ENCODE measurements at regions not wholly inside any gene's neighbourhood (a gene's known extent, or its start where the extent isn't known, plus 50 kb on each side); places are given as distances from the start of the nearest gene placed in this dataset.
A peak's percentile ranks its signal among the peaks of the same experiment; 100 is the strongest.

- no peak for DNase-seq
- Histone ChIP-seq H3K9me3 (no peaks in the 10 kb centered on the region), H3K4me1 (peaks cover 9% of the 10 kb centered on the region), H3K4me3 (ENCODE audit: low read depth, low read length) (no peak overlapping the region), H3K36me3 (no peaks in the 10 kb centered on the region), H3K27me3 (no peaks in the 10 kb centered on the region)
- TF ChIP-seq CTCF (IDR thresholded peaks at IDR 0.05; ENCODE audit: low read depth, low read length) = no peak
Measured at GRCh38 chr1:238648296-238648695, 738.1 kb upstream of the CHRM3 start.

- DNase-seq = no peak
- no peaks in the 10 kb centered on the region for H3K27me3 ChIP-seq
Measured at GRCh38 chr1:238647877-238648276, 738.5 kb upstream of the CHRM3 start.

GRCh38 chr1:238642231-238642630 is 744.1 kb upstream of the CHRM3 start:
- Histone ChIP-seq H3K36me3 (no peaks in the 10 kb centered on the region), H3K27me3 (no peaks in the 10 kb centered on the region), H3K4me3 (ENCODE audit: low read depth, low read length) (no peak overlapping the region), H3K9me3 (no peaks in the 10 kb centered on the region), H3K4me1 (peaks cover 6% of the 10 kb centered on the region)
- no peak for TF ChIP-seq CTCF (IDR thresholded peaks at IDR 0.05; ENCODE audit: low read depth, low read length)
- DNase-seq = no peak

More at GRCh38 chr1:238647877-238648276, 738.5 kb upstream of the CHRM3 start:
- TF ChIP-seq CTCF (IDR thresholded peaks at IDR 0.05; ENCODE audit: low read depth, low read length) = no peak
- H3K9me3 ChIP-seq = no peaks in the 10 kb centered on the region
- H3K4me3 ChIP-seq (ENCODE audit: low read depth, low read length) = no peak overlapping the region
- no peaks in the 10 kb centered on the region for H3K36me3 ChIP-seq
- peaks cover 9% of the 10 kb centered on the region for H3K4me1 ChIP-seq

- Histone ChIP-seq H3K27me3 (no peaks in the 10 kb centered on the region), H3K36me3 (no peaks in the 10 kb centered on the region), H3K9me3 (no peaks in the 10 kb centered on the region), H3K4me3 (ENCODE audit: low read depth, low read length) (no peak overlapping the region), H3K4me1 (no peaks in the 10 kb centered on the region)
- TF ChIP-seq CTCF (IDR thresholded peaks at IDR 0.05; ENCODE audit: low read depth, low read length) = no peak
- no peak for DNase-seq
Measured at GRCh38 chr1:238639861-238640260, 746.5 kb upstream of the CHRM3 start.

DNA sequence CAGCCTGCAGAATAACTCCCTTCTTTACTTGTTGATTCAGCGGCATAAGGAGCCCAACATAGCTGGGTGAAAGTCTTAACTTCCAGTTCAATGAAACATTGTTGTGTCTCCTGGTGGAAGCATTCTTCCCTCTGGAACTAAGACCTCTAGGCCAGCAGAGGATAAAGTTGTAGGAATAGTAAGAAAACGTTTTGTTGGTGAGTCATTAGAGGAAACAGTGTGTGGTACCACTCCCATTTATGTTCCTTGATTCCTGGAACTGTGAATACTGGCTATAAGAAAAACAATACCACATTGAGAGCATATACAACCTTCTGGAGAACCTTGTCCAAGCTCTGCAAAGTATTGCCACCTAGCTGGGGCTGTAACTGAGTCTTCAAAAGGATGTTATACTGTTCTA is 737.4 kb upstream of the ZP4 start:
- Histone ChIP-seq H3K27me3 (no peaks in the 10 kb centered on the region), H3K4me1 (no peaks in the 10 kb centered on the region; the same call in 1 of the 2 replicates), H3K4me3 (ENCODE audit: low read depth, low read length) (no peak overlapping the region), H3K36me3 (no peaks in the 10 kb centered on the region), H3K9me3 (no peaks in the 10 kb centered on the region)
- no peak for TF ChIP-seq CTCF (IDR thresholded peaks at IDR 0.05; ENCODE audit: low read depth, low read length)
- DNase-seq = no peak

- no peak for TF ChIP-seq CTCF (IDR thresholded peaks at IDR 0.05; ENCODE audit: low read depth, low read length)
- DNase-seq = peak; percentile 12
- no peaks in the 10 kb centered on the region for H3K9me3 ChIP-seq
- no peaks in the 10 kb centered on the region for H3K27me3 ChIP-seq
- no peak overlapping the region for H3K4me3 ChIP-seq (ENCODE audit: low read depth, low read length)
- H3K36me3 ChIP-seq = no peaks in the 10 kb centered on the region
- H3K4me1 ChIP-seq = no peaks in the 10 kb centered on the region; the same call in 1 of the 2 replicates
Measured at GRCh38 chr1:238624776-238625175, 734.1 kb upstream of the ZP4 start.

All from BE2C (cell line).